Osteoblast (primary cell): ENCODE measurements at regions not wholly inside any gene's neighbourhood (a gene's known extent, or its start where the extent isn't known, plus 50 kb on each side); places are given as distances from the start of the nearest gene placed in this dataset.
A peak's percentile ranks its signal among the peaks of the same experiment; 100 is the strongest.

Experiments
- DNase-seq: peaks from one replicate; pipeline ENCODE4 v3.0.0; 2011; ENCODE audit warnings: low spot score, mixed read lengths; ENCODE audit not compliant: insufficient read length; ENCODE audit errors: missing footprints
- H2AFZ ChIP-seq: 2 replicates; pipeline ENCODE4 v1.6.0; 2011; ENCODE audit warnings: mild to moderate bottlenecking, low read length
- H3K27ac ChIP-seq: 2 replicates; pipeline ENCODE4 v1.5.1; 2011; ENCODE audit warnings: mild to moderate bottlenecking, low read depth, low read length, moderate library complexity
- H3K27me3 ChIP-seq: 2 replicates; pipeline ENCODE4 v1.6.0; 2012; ENCODE audit warnings: mild to moderate bottlenecking, control low read depth, inconsistent platforms, low read length, moderate library complexity; ENCODE audit not compliant: insufficient read depth
- H3K36me3 ChIP-seq: 2 replicates; pipeline ENCODE4 v1.5.1; 2011; ENCODE audit warnings: mild to moderate bottlenecking, low read length, control low read depth, moderate library complexity; ENCODE audit not compliant: insufficient read depth
- H3K4me1 ChIP-seq: 2 replicates; pipeline ENCODE4 v1.5.1; 2011; ENCODE audit warnings: mild to moderate bottlenecking, low read length, control low read depth, moderate library complexity; ENCODE audit not compliant: insufficient read depth
- H3K4me2 ChIP-seq: 2 replicates; pipeline ENCODE4 v1.6.0; 2011; ENCODE audit warnings: mild to moderate bottlenecking, low read length; ENCODE audit not compliant: insufficient read depth
- H3K4me3 ChIP-seq: fragments of 200-600 bp; sonication (generic); 3 replicates; pipeline ENCODE4 v1.5.1; 2012; ENCODE audit warnings: mild to moderate bottlenecking, low read length, inconsistent platforms; ENCODE audit not compliant: insufficient read depth
- H3K79me2 ChIP-seq: 2 replicates; pipeline ENCODE4 v1.6.0; 2012; ENCODE audit warnings: mild to moderate bottlenecking, low read length, control low read depth, inconsistent platforms; ENCODE audit not compliant: insufficient read depth
- H3K9me3 ChIP-seq: 2 replicates; pipeline ENCODE4 v1.5.1; 2011; ENCODE audit warnings: low read depth, low read length, control low read depth
- H4K20me1 ChIP-seq: 2 replicates; pipeline ENCODE4 v1.6.0; 2012; ENCODE audit warnings: mild to moderate bottlenecking, low read length, control low read depth; ENCODE audit not compliant: insufficient read depth
- TF ChIP-seq, protein P1 (sequence below): IDR thresholded peaks from 2 replicates; pipeline ENCODE4 v1.5.1; 2011; ENCODE audit warnings: mild to moderate bottlenecking, low read depth, low read length, moderate library complexity; ENCODE audit errors: extremely low read depth

GRCh38 chr2:239697399-239698164 lies 296.8 kb upstream of the HDAC4 start:
- Histone ChIP-seq H3K27me3 (no peaks in the 10 kb centered on the region), H4K20me1 (no peaks in the 10 kb centered on the region), H3K4me3 (no peak overlapping the region), H3K27ac (no peak overlapping the region), H3K4me1 (no peaks in the 10 kb centered on the region), H2AFZ (no peak overlapping the region), H3K9me3 (no peaks in the 10 kb centered on the region), H3K36me3 (no peaks in the 10 kb centered on the region), H3K79me2 (no peaks in the 10 kb centered on the region), H3K4me2 (no peak overlapping the region)
- TF ChIP-seq, protein P1, sequence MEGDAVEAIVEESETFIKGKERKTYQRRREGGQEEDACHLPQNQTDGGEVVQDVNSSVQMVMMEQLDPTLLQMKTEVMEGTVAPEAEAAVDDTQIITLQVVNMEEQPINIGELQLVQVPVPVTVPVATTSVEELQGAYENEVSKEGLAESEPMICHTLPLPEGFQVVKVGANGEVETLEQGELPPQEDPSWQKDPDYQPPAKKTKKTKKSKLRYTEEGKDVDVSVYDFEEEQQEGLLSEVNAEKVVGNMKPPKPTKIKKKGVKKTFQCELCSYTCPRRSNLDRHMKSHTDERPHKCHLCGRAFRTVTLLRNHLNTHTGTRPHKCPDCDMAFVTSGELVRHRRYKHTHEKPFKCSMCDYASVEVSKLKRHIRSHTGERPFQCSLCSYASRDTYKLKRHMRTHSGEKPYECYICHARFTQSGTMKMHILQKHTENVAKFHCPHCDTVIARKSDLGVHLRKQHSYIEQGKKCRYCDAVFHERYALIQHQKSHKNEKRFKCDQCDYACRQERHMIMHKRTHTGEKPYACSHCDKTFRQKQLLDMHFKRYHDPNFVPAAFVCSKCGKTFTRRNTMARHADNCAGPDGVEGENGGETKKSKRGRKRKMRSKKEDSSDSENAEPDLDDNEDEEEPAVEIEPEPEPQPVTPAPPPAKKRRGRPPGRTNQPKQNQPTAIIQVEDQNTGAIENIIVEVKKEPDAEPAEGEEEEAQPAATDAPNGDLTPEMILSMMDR: no peak
- peak; percentile 31 for DNase-seq

DNA sequence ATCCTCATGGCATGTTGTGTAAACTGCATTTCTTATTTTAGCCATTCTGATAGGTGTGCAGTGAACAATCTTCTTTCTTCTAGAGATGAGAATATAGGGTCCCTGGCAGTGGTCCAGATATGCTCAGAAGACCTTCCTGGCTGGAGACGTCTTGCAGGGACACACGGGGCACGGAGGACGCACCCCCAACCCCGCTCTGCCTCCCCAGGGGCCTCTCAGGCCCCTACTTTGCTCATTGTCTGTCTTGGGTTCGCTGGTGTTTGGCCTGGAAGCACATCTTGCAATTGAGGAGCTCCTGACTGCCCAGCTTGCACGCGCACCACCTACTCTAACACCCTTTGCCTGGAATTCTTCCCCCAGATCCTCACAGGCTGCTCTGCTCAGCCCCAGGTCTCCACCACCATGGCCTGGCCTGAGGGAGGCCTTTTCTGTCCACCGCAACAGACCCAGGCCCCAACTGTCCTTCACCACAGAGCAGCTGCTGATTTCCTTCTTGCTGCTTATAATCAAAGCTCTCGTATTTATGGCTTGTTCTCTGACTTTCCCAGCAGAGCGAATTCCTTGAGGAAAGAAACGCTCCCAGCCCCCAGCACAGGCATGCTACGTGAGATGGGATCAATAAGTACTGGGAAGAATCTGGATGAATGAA lies 295.9 kb upstream of the HDAC4 start:
- no peak overlapping the region for H3K4me2 ChIP-seq
- H3K27me3 ChIP-seq: no peaks in the 10 kb centered on the region

GRCh38 chr2:239695728-239696240 lies 295.0 kb upstream of the HDAC4 start:
- Histone ChIP-seq H3K4me2 (no peak overlapping the region), H3K4me3 (no peak overlapping the region), H3K9me3 (no peaks in the 10 kb centered on the region), H2AFZ (no peak overlapping the region), H3K27ac (no peak overlapping the region), H3K27me3 (no peaks in the 10 kb centered on the region), H3K4me1 (no peaks in the 10 kb centered on the region), H4K20me1 (no peaks in the 10 kb centered on the region), H3K36me3 (no peaks in the 10 kb centered on the region), H3K79me2 (no peaks in the 10 kb centered on the region)
- TF ChIP-seq, protein P1: no peak
- DNase-seq: no peak

More for the DNA sequence above, 295.9 kb upstream of the HDAC4 start:
- H2AFZ ChIP-seq: no peak overlapping the region
- no peaks in the 10 kb centered on the region for H3K36me3 ChIP-seq
- H3K4me3 ChIP-seq: no peak overlapping the region
- TF ChIP-seq, protein P1: no peak
- H4K20me1 ChIP-seq: no peaks in the 10 kb centered on the region
- no peak overlapping the region for H3K27ac ChIP-seq
- no peaks in the 10 kb centered on the region for H3K79me2 ChIP-seq
- no peaks in the 10 kb centered on the region for H3K9me3 ChIP-seq
- DNase-seq: peak; percentile 15
- no peaks in the 10 kb centered on the region for H3K4me1 ChIP-seq

GRCh38 chr2:239695106-239695727 lies 294.4 kb upstream of the HDAC4 start:
- no peak overlapping the region for H3K4me2 ChIP-seq
- no peak for DNase-seq
- no peak overlapping the region for H3K27ac ChIP-seq
- TF ChIP-seq, protein P1: no peak
- no peak overlapping the region for H2AFZ ChIP-seq
- no peaks in the 10 kb centered on the region for H4K20me1 ChIP-seq
- no peaks in the 10 kb centered on the region for H3K4me1 ChIP-seq
- no peaks in the 10 kb centered on the region for H3K9me3 ChIP-seq
- H3K36me3 ChIP-seq: no peaks in the 10 kb centered on the region
- no peaks in the 10 kb centered on the region for H3K27me3 ChIP-seq
- no peak overlapping the region for H3K4me3 ChIP-seq
- no peaks in the 10 kb centered on the region for H3K79me2 ChIP-seq
